Thyroid gland (tissue), 4 donors: ENCODE measurements at regions not wholly inside any gene's neighbourhood (a gene's known extent, or its start where the extent isn't known, plus 50 kb on each side); places are given as distances from the start of the nearest gene placed in this dataset.

Experiments used
- POLR2A ChIP-seq, 2 donors: fragments of 450-650 bp; IDR thresholded peaks; one replicate each; pipeline ENCODE4 v1.6.1; 2017; ENCODE audit warnings: antibody characterized with exemption in 2 of 2, mild to moderate bottlenecking in 2 of 2, moderate library complexity in 1 of 2
- TF ChIP-seq, protein P1 (sequence below), 6 experiments: fragments of 200-600 bp in 3 of 6; fragments of 450-650 bp in 3 of 6; sonication (generic) in 3 of 6; IDR thresholded peaks; one replicate each; pipeline ENCODE4 v1.5.1; 2016 to 2019; ENCODE audit warnings: antibody characterized with exemption in 6 of 6, mild to moderate bottlenecking in 2 of 6, inconsistent platforms in 1 of 6, moderate library complexity in 1 of 6

DNA sequence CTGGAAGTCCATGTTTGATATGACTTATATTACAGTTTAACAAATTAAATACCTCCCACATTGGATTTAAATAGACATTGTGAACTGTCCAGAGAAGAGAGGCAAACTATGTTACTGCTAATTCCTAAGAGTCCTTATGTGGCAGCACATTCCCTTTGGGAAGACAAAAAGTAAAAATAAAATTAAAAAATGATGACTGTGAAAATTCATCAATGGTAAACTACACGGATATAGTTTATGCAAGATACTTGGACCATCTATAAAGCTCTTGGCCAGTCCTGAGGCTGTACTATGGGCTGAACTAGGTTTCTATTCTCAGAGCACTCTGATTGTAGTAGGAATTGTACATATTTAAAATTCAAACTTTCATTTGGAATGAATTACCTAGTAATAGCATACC, 206.4 kb downstream of the LRRK2 start:
- TF ChIP-seq, protein P1, sequence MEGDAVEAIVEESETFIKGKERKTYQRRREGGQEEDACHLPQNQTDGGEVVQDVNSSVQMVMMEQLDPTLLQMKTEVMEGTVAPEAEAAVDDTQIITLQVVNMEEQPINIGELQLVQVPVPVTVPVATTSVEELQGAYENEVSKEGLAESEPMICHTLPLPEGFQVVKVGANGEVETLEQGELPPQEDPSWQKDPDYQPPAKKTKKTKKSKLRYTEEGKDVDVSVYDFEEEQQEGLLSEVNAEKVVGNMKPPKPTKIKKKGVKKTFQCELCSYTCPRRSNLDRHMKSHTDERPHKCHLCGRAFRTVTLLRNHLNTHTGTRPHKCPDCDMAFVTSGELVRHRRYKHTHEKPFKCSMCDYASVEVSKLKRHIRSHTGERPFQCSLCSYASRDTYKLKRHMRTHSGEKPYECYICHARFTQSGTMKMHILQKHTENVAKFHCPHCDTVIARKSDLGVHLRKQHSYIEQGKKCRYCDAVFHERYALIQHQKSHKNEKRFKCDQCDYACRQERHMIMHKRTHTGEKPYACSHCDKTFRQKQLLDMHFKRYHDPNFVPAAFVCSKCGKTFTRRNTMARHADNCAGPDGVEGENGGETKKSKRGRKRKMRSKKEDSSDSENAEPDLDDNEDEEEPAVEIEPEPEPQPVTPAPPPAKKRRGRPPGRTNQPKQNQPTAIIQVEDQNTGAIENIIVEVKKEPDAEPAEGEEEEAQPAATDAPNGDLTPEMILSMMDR (IDR thresholded peaks at IDR 0.05) = no peak
- no peak for TF ChIP-seq POLR2A (IDR thresholded peaks at IDR 0.05)
